H9 (cell line): ENCODE measurements at regions not wholly inside any gene's neighbourhood (a gene's known extent, or its start where the extent isn't known, plus 50 kb on each side); places are given as distances from the start of the nearest gene placed in this dataset.

Source experiments
- DNase-seq: peaks from one replicate; pipeline ENCODE4 v3.0.0-alpha.2; 2017
- H2AFZ ChIP-seq: one replicate; pipeline ENCODE4 v1.6.1; 2013; ENCODE audit warnings: mild to moderate bottlenecking, low read length, control low read depth, moderate library complexity
- H2AK5ac ChIP-seq: 2 replicates; pipeline ENCODE4 v1.6.1; 2013; ENCODE audit warnings: low read length, control low read depth, mixed read lengths; ENCODE audit not compliant: insufficient read length
- H2BK120ac ChIP-seq: one replicate; pipeline ENCODE4 v1.6.1; 2013; ENCODE audit warnings: low read depth, mild to moderate bottlenecking, low read length, control low read depth, inconsistent platforms; ENCODE audit not compliant: poor library complexity, severe bottlenecking
- H2BK12ac ChIP-seq: 2 replicates; pipeline ENCODE4 v1.6.1; 2013; ENCODE audit warnings: low read length, control low read depth, mixed read lengths, low read depth; ENCODE audit not compliant: insufficient read length
- H2BK15ac ChIP-seq: 2 replicates; pipeline ENCODE4 v1.6.1; 2013; ENCODE audit warnings: low read depth, low read length, control low read depth
- H2BK20ac ChIP-seq: one replicate; pipeline ENCODE4 v1.6.1; 2013; ENCODE audit warnings: low read depth, mild to moderate bottlenecking, low read length, control low read depth, inconsistent platforms; ENCODE audit not compliant: poor library complexity, severe bottlenecking
- H2BK5ac ChIP-seq: 2 replicates; pipeline ENCODE4 v1.6.1; 2013; ENCODE audit warnings: low read length, control low read depth, mixed read lengths; ENCODE audit not compliant: insufficient read length
- H3K14ac ChIP-seq: 2 replicates; pipeline ENCODE4 v1.6.1; 2013; ENCODE audit warnings: low read length, control low read depth; ENCODE audit not compliant: insufficient read depth
- H3K18ac ChIP-seq: 2 replicates; pipeline ENCODE4 v1.6.1; 2013; ENCODE audit warnings: low read depth, mild to moderate bottlenecking, mixed read lengths, low read length, control low read depth; ENCODE audit not compliant: insufficient read length
- H3K23ac ChIP-seq: 2 replicates; pipeline ENCODE4 v1.6.1; 2013; ENCODE audit warnings: low read length, control low read depth, mixed read lengths, low read depth; ENCODE audit not compliant: insufficient read length
- H3K23me2 ChIP-seq: 2 replicates; pipeline ENCODE4 v1.6.1; 2013; ENCODE audit warnings: low read depth, mild to moderate bottlenecking, mixed read lengths, low read length, control low read depth; ENCODE audit not compliant: insufficient read length, poor library complexity, severe bottlenecking
- H3K27ac ChIP-seq: 2 replicates; pipeline ENCODE4 v1.5.1; 2013; ENCODE audit warnings: low read length, control low read depth, mixed read lengths, low read depth; ENCODE audit not compliant: insufficient read length
- H3K27me3 ChIP-seq: 2 replicates; pipeline ENCODE4 v1.6.1; 2013; ENCODE audit warnings: low read length, control low read depth, inconsistent platforms; ENCODE audit not compliant: insufficient read depth
- H3K4ac ChIP-seq: 2 replicates; pipeline ENCODE4 v1.6.1; 2013; ENCODE audit warnings: low read depth, mild to moderate bottlenecking, control low read depth, inconsistent platforms, low read length, moderate library complexity
- H3K4me1 ChIP-seq: 2 replicates; pipeline ENCODE4 v1.6.1; 2013; ENCODE audit warnings: low read length, control low read depth, inconsistent platforms; ENCODE audit not compliant: insufficient read depth
- H3K4me2 ChIP-seq: 2 replicates; pipeline ENCODE4 v1.6.1; 2013; ENCODE audit warnings: low read length, control low read depth, mixed read lengths; ENCODE audit not compliant: insufficient read length, insufficient read depth
- H3K56ac ChIP-seq: 2 replicates; pipeline ENCODE4 v1.6.1; 2013; ENCODE audit warnings: low read depth, mild to moderate bottlenecking, mixed read lengths, low read length, control low read depth; ENCODE audit not compliant: insufficient read length
- H3K79me1 ChIP-seq: 2 replicates; pipeline ENCODE4 v1.6.1; 2013; ENCODE audit warnings: low read depth, mild to moderate bottlenecking, moderate library complexity, low read length, control low read depth, inconsistent platforms; ENCODE audit not compliant: insufficient read depth, poor library complexity, severe bottlenecking
- H3K79me2 ChIP-seq: 2 replicates; pipeline ENCODE4 v1.6.1; 2013; ENCODE audit warnings: low read length, control low read depth, inconsistent platforms; ENCODE audit not compliant: insufficient read depth
- H3K9ac ChIP-seq: 2 replicates; pipeline ENCODE4 v1.6.1; 2013; ENCODE audit warnings: low read length, control low read depth, mixed read lengths; ENCODE audit not compliant: insufficient read length; ENCODE audit errors: extremely low read depth
- H3K9me3 ChIP-seq: one replicate; pipeline ENCODE4 v1.6.1; 2013; ENCODE audit warnings: low read depth, low read length, inconsistent platforms; ENCODE audit not compliant: control insufficient read depth
- H3T11ph ChIP-seq: one replicate; pipeline ENCODE4 v1.6.1; 2013; ENCODE audit warnings: mild to moderate bottlenecking, low read length, control low read depth, inconsistent platforms
- H4K20me1 ChIP-seq: one replicate; pipeline ENCODE4 v1.6.1; 2013; ENCODE audit not compliant: control insufficient read depth, insufficient read length, insufficient read depth
- H4K5ac ChIP-seq: 2 replicates; pipeline ENCODE4 v1.6.1; 2013; ENCODE audit warnings: low read depth, mild to moderate bottlenecking, mixed read lengths, low read length, control low read depth; ENCODE audit not compliant: insufficient read length
- H4K8ac ChIP-seq: replicated peaks from 2 replicates; pipeline ENCODE4 v1.6.1; 2013; ENCODE audit warnings: low read length, control low read depth, mixed read lengths, low read depth; ENCODE audit not compliant: insufficient read length
- H4K91ac ChIP-seq: 2 replicates; pipeline ENCODE4 v1.6.1; 2013; ENCODE audit warnings: low read depth, mild to moderate bottlenecking, moderate library complexity, mixed read lengths, low read length, control low read depth; ENCODE audit not compliant: insufficient read length
- H3K27ac Mint-ChIP-seq, 3 experiments: 2 replicates in 2 of 3; 3 replicates in 1 of 3; pipeline ENCODE4 v1.8.0; 2020 to 2021; ENCODE audit warnings: mixed read lengths in 3 of 3, mild to moderate bottlenecking in 1 of 3, moderate library complexity in 1 of 3
- H3K27me3 Mint-ChIP-seq: 2 replicates; pipeline ENCODE4 v1.8.0; 2021; ENCODE audit warnings: low read depth, mild to moderate bottlenecking, moderate library complexity, mixed read lengths
- H3K36me3 Mint-ChIP-seq, 3 experiments: 2 replicates in 2 of 3; 3 replicates in 1 of 3; pipeline ENCODE4 v1.8.0; 2020 to 2021; ENCODE audit warnings: low read depth in 3 of 3, mixed read lengths in 3 of 3; ENCODE audit not compliant: insufficient read depth in 1 of 3
- H3K4me1 Mint-ChIP-seq, 2 experiments: 2 replicates each; pipeline ENCODE4 v1.8.0; 2020; ENCODE audit warnings: mixed read lengths in 2 of 2
- H3K4me3 Mint-ChIP-seq, 2 experiments: 2 replicates in 1 of 2; 3 replicates in 1 of 2; pipeline ENCODE4 v1.8.0; 2020 to 2021; ENCODE audit warnings: mild to moderate bottlenecking in 2 of 2, mixed read lengths in 2 of 2, moderate library complexity in 1 of 2
- H3K9me3 Mint-ChIP-seq, 2 experiments: 2 replicates in 1 of 2; 3 replicates in 1 of 2; pipeline ENCODE4 v1.8.0; 2020; ENCODE audit warnings: mild to moderate bottlenecking in 2 of 2, mixed read lengths in 2 of 2, moderate library complexity in 1 of 2
- CTCF ChIP-seq: fragments of 200-600 bp; sonication (generic); conservative IDR thresholded peaks from 3 replicates; pipeline ENCODE4 v1.8.0; 2021; ENCODE audit warnings: antibody characterized with exemption, mild to moderate bottlenecking
- WGBS: extraction: QIAGEN DNeasy Blood & Tissue Kit; methylation state at CpG from one replicate; pipeline ENCODE4 v1.1.7; 2013; ENCODE audit warnings: missing lambda C conversion rate, low lambda C conversion rate, mixed read lengths; ENCODE audit not compliant: insufficient read length; ENCODE audit errors: extremely low coverage; 5-methylcytosine and 5-hydroxymethylcytosine counted together

GRCh38 chr1:177351361-177352108 is 180.8 kb downstream of the BRINP2 start:
- no peaks in the 10 kb centered on the region for H3K23me2 ChIP-seq
- peak overlapping the region; percentile 3 for H3K23ac ChIP-seq
- H3K79me1 ChIP-seq, result no peaks in the 10 kb centered on the region
- H3K9me3 ChIP-seq, result no peaks in the 10 kb centered on the region
- H2BK15ac ChIP-seq, result no peak overlapping the region
- H4K5ac ChIP-seq, result peak overlapping the region; percentile 5
- H3K27me3 Mint-ChIP-seq, result no peaks in the 10 kb centered on the region; the same call in 1 of the 2 replicates
- WGBS, result 100% methylated on average over 1 of the region's 6 CpGs
- H2AK5ac ChIP-seq, result no peak overlapping the region
- H3K9ac ChIP-seq, result no peak overlapping the region
- H3K4me3 Mint-ChIP-seq, result no peak overlapping the region
- H3K79me2 ChIP-seq, result no peaks in the 10 kb centered on the region
- H3K18ac ChIP-seq, result peak overlapping the region; percentile 66
- no peaks in the 10 kb centered on the region for H3K36me3 Mint-ChIP-seq
- no peaks in the 10 kb centered on the region for H4K20me1 ChIP-seq
- H3K56ac ChIP-seq, result no peak overlapping the region
- TF ChIP-seq CTCF, result no peak
- no peak overlapping the region for H2BK5ac ChIP-seq
- H2BK120ac ChIP-seq, result no peak overlapping the region
- 0 out of 4 replicates have a peak, but pooled peaks cover 3 to 4% of the 10 kb centered on the region in 2 experiments for H3K4me1 Mint-ChIP-seq
- H3K4ac ChIP-seq, result no peak overlapping the region
- H3K14ac ChIP-seq, result no peak overlapping the region
- H2AFZ ChIP-seq, result no peak overlapping the region
- no peak overlapping the region for H4K91ac ChIP-seq
- no peak overlapping the region for H2BK12ac ChIP-seq
- no peaks in the 10 kb centered on the region for H3K9me3 Mint-ChIP-seq
- H2BK20ac ChIP-seq, result no peak overlapping the region
- H3K27me3 ChIP-seq, result no peaks in the 10 kb centered on the region
- no peak overlapping the region for H3K4me2 ChIP-seq
- peaks cover 18% of the 10 kb centered on the region for H3K4me1 ChIP-seq
- peak overlapping the region; percentile 5 for H4K8ac ChIP-seq
- H3K27ac ChIP-seq, result no peak overlapping the region
- H3T11ph ChIP-seq, result no peak overlapping the region
- no peak overlapping the region for H3K27ac Mint-ChIP-seq
- no peak for DNase-seq
